Fibroblast of skin of abdomen (primary cell): ENCODE measurements at regions not wholly inside any gene's neighbourhood (a gene's known extent, or its start where the extent isn't known, plus 50 kb on each side); places are given as distances from the start of the nearest gene placed in this dataset.
A peak's percentile ranks its signal among the peaks of the same experiment; 100 is the strongest.
"Not testable (repeated sequence)": the region's sequence is repeated elsewhere in the genome, so short reads cannot be mapped to it uniquely, and the experiment has no call there.

ENCODE experiments used
- DNase-seq: peaks from one replicate; pipeline ENCODE4 v3.0.0-alpha.2; 2013

- no peak for DNase-seq
These were observed 894.1 kb upstream of the AMELY start for GRCh38 chrY:7805624-7806023.

DNA sequence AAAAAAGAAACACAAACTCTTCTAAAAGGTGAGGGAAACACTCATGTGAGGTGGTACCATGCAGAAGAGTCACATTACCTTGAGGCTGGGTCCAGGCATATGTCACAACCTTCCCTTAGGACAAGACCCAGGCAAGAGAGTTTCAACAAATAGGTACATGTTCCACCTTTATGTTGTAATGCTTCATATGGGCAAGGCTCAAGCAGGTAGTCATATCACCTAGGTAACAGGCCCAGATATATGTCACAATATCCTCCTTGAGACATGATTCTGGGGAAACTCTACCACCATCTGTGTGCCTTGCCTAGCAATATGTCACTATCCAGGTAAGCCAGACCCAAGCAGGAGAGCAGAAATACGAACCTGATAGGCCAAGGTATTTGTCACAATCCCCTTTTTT, 892.2 kb upstream of the AMELY start:
- no peak for DNase-seq

GRCh38 chrY:7796128-7796527, 884.6 kb upstream of the AMELY start:
- DNase-seq: no peak

DNA sequence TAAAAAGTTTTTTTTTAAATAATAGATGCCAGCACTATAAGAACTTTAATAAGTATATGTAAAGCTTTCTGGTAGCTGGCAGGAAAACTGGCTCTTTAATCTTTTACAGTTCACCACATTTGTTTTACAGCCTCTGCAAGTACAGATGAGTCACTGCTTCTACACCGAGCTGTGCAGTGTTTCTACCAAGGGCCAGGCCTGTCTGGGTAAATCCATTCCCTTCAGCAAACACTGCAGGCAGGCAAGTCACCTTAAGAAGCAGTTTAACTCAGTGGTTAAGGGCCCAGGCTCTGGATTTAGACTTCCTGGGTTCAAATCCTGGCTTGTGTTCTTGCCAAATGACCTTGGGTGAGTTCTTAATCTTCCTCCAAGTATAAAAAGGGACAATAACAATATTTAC, 882.9 kb upstream of the AMELY start:
- DNase-seq: peak; percentile 82

GRCh38 chrY:7793989-7794388, 882.4 kb upstream of the AMELY start:
- peak; percentile 27 for DNase-seq

GRCh38 chrY:7792431-7792830, 880.9 kb upstream of the AMELY start:
- DNase-seq: no peak

DNA sequence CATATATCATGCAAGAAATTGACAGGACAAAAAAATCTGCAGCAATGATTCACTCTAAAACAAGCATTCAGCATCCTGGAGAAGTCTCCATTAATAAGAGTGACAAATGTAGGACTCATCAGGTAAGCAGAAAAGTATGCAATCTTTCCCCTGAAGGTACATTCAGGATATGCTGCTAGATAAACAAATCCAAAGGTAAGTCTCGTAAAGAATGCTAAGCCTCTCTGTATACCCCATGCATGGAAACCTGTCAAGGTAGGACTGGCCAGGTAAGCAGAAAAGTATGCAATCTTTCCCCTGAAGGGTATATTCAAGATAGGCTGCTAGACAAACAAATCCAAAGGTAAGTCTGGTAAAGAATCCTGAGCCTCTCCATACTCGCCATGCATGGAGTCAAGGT, 869.9 kb upstream of the AMELY start:
- DNase-seq: no peak

DNA sequence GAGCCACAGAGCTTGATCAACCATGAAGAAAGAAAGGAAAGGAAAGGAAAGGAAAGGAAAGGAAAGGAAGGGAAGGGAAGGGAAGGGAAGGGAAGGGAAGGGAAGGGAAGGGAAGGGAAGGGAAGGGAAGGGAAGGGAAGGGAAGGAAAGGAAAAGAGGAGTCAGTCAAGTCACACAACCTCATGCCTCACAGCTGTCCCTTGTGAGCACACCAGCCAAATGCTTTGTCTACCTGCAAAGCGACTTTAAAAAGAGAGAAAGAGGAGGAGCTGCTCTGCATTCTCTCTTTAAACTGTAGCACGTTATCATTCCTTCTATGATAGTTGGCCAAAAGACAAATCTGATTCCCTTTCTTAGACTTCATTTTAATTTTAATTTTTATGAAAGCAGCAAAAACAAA, 863.9 kb upstream of the AMELY start:
- DNase-seq: not testable (repeated sequence)

DNA sequence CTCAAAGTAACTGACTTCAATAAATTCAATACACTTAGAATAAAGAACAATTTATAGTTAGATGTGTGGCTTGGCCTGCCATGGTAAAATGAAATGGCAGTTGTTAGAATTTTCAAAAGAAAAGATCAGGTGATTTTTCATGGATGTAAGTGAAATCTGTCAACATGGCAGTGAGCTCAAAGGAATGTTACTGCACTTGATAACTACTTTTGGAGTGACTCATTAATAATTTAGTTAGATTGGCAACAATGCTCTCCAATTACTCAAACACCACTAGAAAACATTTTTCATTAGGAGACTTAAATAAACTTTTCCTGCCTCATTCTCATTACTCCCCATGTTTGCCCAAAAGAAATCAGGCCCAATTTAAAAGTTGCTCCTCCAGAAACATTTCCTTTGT, 860.2 kb upstream of the AMELY start:
- peak; percentile 18 for DNase-seq

GRCh38 chrY:7769790-7770375, 858.3 kb upstream of the AMELY start:
- DNase-seq: peak; percentile 17

GRCh38 chrY:7768901-7769300, 857.3 kb upstream of the AMELY start:
- DNase-seq: no peak

DNA sequence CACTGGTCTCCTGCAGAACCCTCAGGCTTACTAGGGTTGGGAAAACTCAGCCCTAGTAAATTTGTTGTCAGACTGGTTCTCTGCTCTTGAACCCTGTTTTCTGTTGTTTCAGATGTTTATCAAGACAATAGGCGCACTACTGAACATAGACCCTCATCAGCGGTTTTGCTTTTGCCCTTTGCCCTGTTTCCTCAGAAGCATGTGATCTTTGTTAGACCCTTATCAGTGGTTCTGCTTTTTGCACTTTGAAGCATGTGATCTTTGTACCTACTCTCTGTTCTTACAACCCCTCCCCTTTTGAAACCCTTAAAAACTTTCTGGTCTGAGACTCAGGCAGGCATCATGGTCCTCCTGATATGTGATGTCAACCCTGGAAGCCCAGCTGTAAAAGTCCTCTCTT, 842.2 kb upstream of the AMELY start:
- no peak for DNase-seq

- DNase-seq: no peak
These were observed 835.2 kb upstream of the AMELY start for GRCh38 chrY:7746781-7747180.

GRCh38 chrY:7745581-7745901, 834.0 kb upstream of the AMELY start:
- DNase-seq: no peak

- DNase-seq: peak; percentile 52
These were observed 833.4 kb upstream of the AMELY start for GRCh38 chrY:7744691-7745580.

GRCh38 chrY:7736847-7737365, 825.4 kb upstream of the AMELY start:
- no peak for DNase-seq

DNA sequence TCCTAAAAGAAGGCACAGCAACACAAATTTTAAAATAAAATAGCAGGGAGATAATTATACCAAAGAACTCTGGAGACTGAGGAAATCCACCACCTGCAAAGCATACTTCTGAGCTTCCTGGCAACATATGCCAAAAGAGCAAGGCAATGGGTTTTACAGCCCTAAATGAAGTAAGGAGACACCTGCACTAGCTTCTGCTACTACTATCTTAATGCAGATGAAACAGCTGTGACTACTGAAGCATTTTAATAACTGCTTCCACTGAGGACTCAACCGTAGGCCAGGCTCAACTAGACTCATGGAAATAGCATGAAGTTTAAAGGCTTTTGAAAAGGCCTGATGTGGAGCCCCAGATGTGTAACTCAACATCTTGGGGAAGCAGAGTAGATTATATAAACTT, 820.1 kb upstream of the AMELY start:
- no peak for DNase-seq

- no peak for DNase-seq
These were observed 819.1 kb upstream of the AMELY start for GRCh38 chrY:7730664-7731063.

GRCh38 chrY:7730071-7730470, 818.5 kb upstream of the AMELY start:
- DNase-seq: no peak

- peak; percentile 75 for DNase-seq
These were observed 817.9 kb upstream of the AMELY start for GRCh38 chrY:7729318-7730011.

DNA sequence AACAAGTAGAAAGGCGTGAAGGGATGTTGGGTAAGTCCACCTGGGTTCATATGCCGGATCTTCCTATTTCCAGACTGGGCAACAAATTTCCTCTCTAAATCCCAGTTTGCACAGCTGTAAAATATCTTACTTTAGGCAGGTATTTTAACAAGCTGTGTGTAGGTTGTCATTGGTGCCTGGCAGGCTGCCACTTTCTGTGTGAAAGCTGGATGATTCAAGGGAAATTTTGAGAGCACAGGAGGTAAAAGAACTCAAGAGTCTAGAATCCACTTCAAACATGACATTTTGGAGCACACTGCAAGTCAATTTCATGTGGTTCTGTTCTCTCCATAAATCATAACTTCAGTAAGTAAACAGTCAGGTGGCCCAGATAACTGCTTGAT, 817.4 kb upstream of the AMELY start:
- peak; percentile 50 for DNase-seq

DNA sequence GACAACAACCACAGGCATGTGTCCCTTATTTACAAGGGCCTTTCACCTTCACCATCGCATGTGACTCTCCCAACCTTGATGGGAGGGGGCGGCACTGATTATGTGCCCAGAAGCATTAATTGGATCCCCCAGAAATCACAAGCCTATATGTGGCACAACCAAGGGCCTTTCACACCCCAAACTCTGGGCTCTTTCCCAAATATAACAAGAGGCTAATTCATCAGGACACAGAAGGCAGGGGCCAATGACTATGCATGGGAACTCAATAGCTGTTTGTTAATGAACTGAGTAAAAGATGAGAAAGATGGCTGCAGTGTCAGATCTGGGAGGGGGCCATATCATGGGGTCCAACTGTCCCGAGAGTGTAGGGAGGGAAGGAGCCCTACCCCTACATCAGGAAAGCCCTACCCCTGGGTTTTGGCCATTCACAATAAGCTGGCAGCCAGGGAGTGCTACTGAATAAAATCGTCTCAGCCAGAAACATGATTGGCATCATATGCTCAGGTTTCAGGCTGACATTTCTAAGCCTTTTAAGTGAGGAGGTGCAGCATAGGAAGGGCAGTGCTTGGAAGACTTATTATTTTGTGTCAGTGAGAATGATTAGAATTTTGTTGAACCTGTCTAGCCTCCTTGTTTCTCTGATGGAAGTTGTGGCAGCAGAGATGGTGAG, 814.4 kb upstream of the AMELY start:
- DNase-seq: no peak

GRCh38 chrY:7723991-7724632, 812.6 kb upstream of the AMELY start:
- no peak for DNase-seq
